ENCODE measurements at regions not wholly inside any gene's neighbourhood (a gene's known extent, or its start where the extent isn't known, plus 50 kb on each side); places are given as distances from the start of the nearest gene placed in this dataset.

- no peak overlapping the region for H3K27ac ChIP-seq (ENCODE audit: low read length)
- H3K4me3 ChIP-seq (ENCODE audit: low read length): no peak overlapping the region
- no peak overlapping the region for H2AFZ ChIP-seq (ENCODE audit: low read depth, low read length)
- no peaks in the 10 kb centered on the region for H3K79me2 ChIP-seq (replicated peaks; ENCODE audit: insufficient read depth, low read length)
- no peak overlapping the region for H3K4me2 ChIP-seq (ENCODE audit: low read length)
- H3F3A ChIP-seq (ENCODE audit: insufficient read depth, low read length, poor library complexity, severe bottlenecking): no peaks in the 10 kb centered on the region
- H3K9me2 ChIP-seq (ENCODE audit: insufficient read depth, low read length): no peaks in the 10 kb centered on the region
- no peak overlapping the region for H3K9ac ChIP-seq (ENCODE audit: low read length)
- no peak for TF ChIP-seq EZH2 (IDR thresholded peaks at IDR 0.05; ENCODE audit: borderline replicate concordance, insufficient read depth, low read length, poor library complexity, severe bottlenecking)
- TF ChIP-seq SMC3 (conservative IDR thresholded peaks at IDR 0.05; ENCODE audit: poor library complexity): no peak
- TF ChIP-seq RAD21 (conservative IDR thresholded peaks at IDR 0.05): no peak
- no peak for TF ChIP-seq CTCF (IDR thresholded peaks at IDR 0.05; ENCODE audit: poor library complexity, severe bottlenecking)
- TF ChIP-seq POLR2AphosphoS5 (IDR thresholded peaks at IDR 0.05): no peak
- TF ChIP-seq REST (IDR thresholded peaks at IDR 0.05; ENCODE audit: borderline replicate concordance): no peak
- TF ChIP-seq EP300 (conservative IDR thresholded peaks at IDR 0.05; ENCODE audit: poor library complexity, severe bottlenecking): no peak
- TF ChIP-seq MXI1 (conservative IDR thresholded peaks at IDR 0.05; ENCODE audit: poor library complexity, severe bottlenecking): no peak
- no peak for TF ChIP-seq TAF1 (IDR thresholded peaks at IDR 0.05; ENCODE audit: low read depth)
- H4K20me1 ChIP-seq (ENCODE audit: insufficient read depth): no peaks in the 10 kb centered on the region
- H3K9me3 ChIP-seq (ENCODE audit: low read length): no peaks in the 10 kb centered on the region
- H3K36me3 ChIP-seq (ENCODE audit: insufficient read depth, low read length): no peaks in the 10 kb centered on the region
- no peaks in the 10 kb centered on the region for H3K27me3 ChIP-seq (ENCODE audit: insufficient read depth, low read depth, low read length)
These were observed 65.8 kb downstream of the PITPNM2 start for GRCh38 chr12:123085066-123085465.

GRCh38 chr12:123083661-123084571, 67.0 kb downstream of the PITPNM2 start:
- Histone ChIP-seq H3K79me2 (replicated peaks; ENCODE audit: insufficient read depth, low read length) (no peaks in the 10 kb centered on the region), H3K9ac (ENCODE audit: low read length) (no peak overlapping the region), H3K27ac (ENCODE audit: low read length) (no peak overlapping the region), H3F3A (ENCODE audit: insufficient read depth, low read length, poor library complexity, severe bottlenecking) (no peaks in the 10 kb centered on the region), H3K27me3 (ENCODE audit: insufficient read depth, low read depth, low read length) (no peaks in the 10 kb centered on the region), H3K36me3 (ENCODE audit: insufficient read depth, low read length) (no peaks in the 10 kb centered on the region), H4K20me1 (ENCODE audit: insufficient read depth) (no peaks in the 10 kb centered on the region), H3K4me2 (ENCODE audit: low read length) (no peak overlapping the region), H2AFZ (ENCODE audit: low read depth, low read length) (no peak overlapping the region), H3K9me3 (ENCODE audit: low read length) (no peaks in the 10 kb centered on the region), H3K4me3 (ENCODE audit: low read length) (no peak overlapping the region), H3K9me2 (ENCODE audit: insufficient read depth, low read length) (no peaks in the 10 kb centered on the region)
- TF ChIP-seq TAF1 (IDR thresholded peaks at IDR 0.05; ENCODE audit: low read depth) (no peak), MXI1 (conservative IDR thresholded peaks at IDR 0.05; ENCODE audit: poor library complexity, severe bottlenecking) (no peak), EZH2 (IDR thresholded peaks at IDR 0.05; ENCODE audit: borderline replicate concordance, insufficient read depth, low read length, poor library complexity, severe bottlenecking) (no peak), RAD21 (conservative IDR thresholded peaks at IDR 0.05) (no peak), REST (IDR thresholded peaks at IDR 0.05; ENCODE audit: borderline replicate concordance) (no peak), SMC3 (conservative IDR thresholded peaks at IDR 0.05; ENCODE audit: poor library complexity) (no peak), CTCF (IDR thresholded peaks at IDR 0.05; ENCODE audit: poor library complexity, severe bottlenecking) (no peak), POLR2AphosphoS5 (IDR thresholded peaks at IDR 0.05) (no peak), EP300 (conservative IDR thresholded peaks at IDR 0.05; ENCODE audit: poor library complexity, severe bottlenecking) (no peak)
